Stromal cell of bone marrow (primary cell): ENCODE measurements at regions not wholly inside any gene's neighbourhood (a gene's known extent, or its start where the extent isn't known, plus 50 kb on each side); places are given as distances from the start of the nearest gene placed in this dataset.
"Not testable (repeated sequence)": the region's sequence is repeated elsewhere in the genome, so short reads cannot be mapped to it uniquely, and the experiment has no call there.

Experiments
- DNase-seq: peaks from one replicate; pipeline ENCODE4 v3.0.0-alpha.2; 2012; ENCODE audit warnings: low read depth

DNA sequence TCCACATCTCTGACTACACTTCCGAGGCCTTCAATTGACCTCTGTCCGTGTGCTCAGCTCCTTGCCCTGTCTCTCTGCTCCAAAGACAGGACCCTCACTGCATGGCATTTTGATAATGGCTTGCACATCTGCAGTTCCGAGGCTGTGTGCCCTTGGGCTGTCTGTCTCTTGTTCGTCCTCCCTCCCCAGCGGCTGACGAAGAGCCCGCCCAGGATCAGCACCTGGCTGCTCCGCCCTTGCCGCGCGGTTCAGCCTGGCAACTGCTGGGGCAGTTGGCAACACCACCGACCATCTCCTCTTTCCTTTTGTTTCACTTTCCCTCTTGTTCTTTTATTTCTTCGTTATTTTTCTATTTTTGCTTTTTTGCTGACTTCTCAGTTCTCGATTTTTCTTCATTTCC is 270.4 kb downstream of the TEX29 start:
- no peak for DNase-seq

DNA sequence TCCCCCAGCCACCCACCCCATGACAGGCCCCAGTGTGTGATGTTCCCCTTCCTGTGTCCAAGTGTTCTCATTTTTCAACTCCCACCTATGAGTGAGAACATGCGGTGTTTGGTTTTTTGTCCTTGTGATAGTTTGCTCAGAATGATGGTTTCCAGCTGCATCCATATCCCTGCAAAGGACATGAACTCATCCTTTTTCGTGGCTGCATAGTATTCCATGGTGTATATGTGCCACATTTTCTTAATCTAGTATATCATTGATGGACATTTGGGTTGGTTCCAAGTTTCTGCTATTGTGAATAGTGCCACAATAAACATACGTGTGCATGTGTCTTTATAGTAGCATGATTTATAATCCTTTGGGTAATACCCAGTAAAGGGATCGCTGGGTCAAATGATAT is 273.0 kb downstream of the TEX29 start:
- DNase-seq: not testable (repeated sequence)

- DNase-seq: no peak
Observed at GRCh38 chr13:111594606-111595005, 274.2 kb downstream of the TEX29 start.

- DNase-seq: no peak
Observed at GRCh38 chr13:111595276-111595675, 274.8 kb downstream of the TEX29 start.

GRCh38 chr13:111595791-111596190 is 275.3 kb downstream of the TEX29 start:
- DNase-seq: no peak

GRCh38 chr13:111597191-111597611 is 276.8 kb downstream of the TEX29 start:
- no peak for DNase-seq

GRCh38 chr13:111597618-111598017 is 277.2 kb downstream of the TEX29 start:
- no peak for DNase-seq

DNA sequence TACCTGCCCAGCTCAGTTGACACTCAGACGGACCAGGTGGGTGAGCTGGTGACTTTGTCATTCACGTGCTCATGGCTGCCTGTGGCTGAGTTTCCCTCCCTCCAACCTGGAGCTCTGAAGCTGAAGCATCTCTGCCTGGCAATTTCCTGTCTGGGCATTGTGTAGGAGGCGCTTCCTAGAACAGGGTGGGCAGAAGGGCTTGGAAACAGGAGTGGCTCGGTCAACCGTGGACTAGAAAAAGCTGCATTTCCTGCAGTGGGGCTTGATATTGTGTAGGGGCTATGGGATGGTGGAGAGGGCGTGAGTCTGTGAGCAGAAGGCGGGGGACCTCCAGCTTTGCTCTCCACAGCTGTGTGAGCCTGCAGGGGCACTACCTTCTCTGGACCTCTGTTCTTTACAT is 278.3 kb downstream of the TEX29 start:
- DNase-seq: no peak

- no peak for DNase-seq
Observed at GRCh38 chr13:111599791-111600190, 279.3 kb downstream of the TEX29 start.

GRCh38 chr13:111602874-111603273 is 282.4 kb downstream of the TEX29 start:
- DNase-seq: no peak

DNA sequence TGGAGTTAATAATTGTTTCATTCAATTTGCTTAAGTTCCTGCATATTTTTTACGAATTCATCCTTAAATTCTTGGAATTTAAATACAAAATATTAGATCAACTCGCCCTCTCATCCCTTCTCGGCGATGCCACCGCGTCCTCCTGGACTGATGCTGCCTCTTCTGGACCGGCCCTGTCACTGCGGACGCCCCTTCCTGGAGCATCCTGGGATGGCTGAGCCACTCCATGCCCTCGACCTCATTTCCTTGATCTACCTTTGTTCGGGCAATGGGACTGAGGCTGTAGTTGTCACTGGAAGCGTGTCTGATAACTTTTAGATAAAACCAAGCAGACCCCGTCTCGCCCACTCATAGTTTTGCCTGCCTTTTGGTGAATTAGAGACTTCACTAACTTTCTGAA is 283.7 kb downstream of the TEX29 start:
- no peak for DNase-seq

GRCh38 chr13:111608556-111608955 is 288.1 kb downstream of the TEX29 start:
- DNase-seq: no peak

DNA sequence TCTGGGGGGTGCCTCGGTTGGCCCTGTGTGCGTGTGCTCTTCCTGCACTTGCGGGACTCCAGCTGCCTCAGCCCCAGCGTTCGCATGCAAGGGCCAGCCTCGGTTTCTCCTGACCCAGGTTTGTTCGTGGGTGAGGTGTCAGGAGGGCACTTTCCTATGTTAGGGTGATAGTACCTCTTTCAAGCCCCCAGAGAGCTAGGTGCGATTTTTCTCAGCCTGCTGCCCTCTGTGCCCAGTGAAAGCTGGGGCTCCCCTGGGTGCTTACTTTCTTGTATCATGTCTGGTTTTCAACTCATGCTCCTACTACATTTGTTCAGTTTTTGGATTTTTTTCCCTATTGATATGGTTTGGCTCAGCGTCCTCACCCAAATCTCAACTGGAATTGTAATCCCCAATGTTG is 289.2 kb downstream of the TEX29 start:
- DNase-seq: no peak

DNA sequence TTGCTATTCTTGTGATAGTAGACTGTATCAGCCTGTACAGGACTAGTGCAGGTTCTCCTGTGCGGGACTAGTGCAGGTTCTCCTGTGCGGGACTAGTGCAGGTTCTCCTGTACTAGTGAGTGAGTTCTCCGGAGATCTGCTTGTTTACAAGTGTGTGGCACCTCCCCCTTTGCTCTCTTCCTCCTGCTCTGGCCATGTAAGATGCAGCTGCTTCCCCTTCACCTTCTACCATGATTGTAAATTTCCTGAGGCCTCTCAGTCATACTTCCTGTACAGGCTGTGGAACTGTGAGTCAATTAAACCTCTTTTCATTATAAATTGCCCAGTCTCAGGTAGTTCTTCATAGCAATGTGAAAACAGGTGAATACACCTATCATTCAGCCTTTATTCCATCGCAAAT is 289.6 kb downstream of the TEX29 start:
- no peak for DNase-seq

DNA sequence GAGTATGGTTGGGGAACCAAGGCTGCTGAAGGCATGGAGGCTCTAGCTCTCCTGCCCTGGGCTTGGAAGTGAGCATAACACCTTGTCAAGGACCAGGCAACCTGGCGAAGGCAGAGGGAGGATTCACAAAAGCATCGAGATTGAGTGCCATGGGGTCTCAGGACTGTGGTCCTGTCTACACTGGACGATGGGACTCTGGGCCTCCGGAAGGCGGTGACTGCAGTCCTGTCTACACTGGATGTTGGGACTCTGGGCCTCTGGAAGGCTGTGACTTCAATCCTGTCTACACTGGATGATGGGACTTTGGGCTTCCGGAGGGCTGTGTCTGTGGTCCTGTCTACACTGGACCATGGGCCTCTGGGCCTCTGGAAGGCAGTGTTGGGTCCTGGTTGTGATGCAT is 290.4 kb downstream of the TEX29 start:
- no peak for DNase-seq

DNA sequence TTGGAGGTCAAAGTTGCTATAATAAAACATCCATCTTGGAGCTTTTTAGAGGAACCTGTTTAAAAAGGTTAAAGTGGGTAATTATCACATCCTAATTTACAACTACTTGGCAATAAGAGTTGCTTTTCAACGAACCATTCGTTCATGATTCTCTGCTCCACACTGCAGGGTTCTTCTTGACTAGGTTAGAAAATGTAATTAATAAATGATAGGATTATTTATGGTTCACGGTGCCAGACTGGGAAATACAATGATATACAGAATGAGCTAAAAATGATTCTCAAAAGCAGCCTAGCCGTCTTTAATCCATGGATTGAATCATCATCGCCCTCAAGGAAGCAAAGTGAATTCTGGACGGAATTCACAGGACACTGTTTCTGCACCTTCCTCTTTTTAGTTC is 291.2 kb downstream of the TEX29 start:
- no peak for DNase-seq

GRCh38 chr13:111612886-111613285 is 292.4 kb downstream of the TEX29 start:
- no peak for DNase-seq

DNA sequence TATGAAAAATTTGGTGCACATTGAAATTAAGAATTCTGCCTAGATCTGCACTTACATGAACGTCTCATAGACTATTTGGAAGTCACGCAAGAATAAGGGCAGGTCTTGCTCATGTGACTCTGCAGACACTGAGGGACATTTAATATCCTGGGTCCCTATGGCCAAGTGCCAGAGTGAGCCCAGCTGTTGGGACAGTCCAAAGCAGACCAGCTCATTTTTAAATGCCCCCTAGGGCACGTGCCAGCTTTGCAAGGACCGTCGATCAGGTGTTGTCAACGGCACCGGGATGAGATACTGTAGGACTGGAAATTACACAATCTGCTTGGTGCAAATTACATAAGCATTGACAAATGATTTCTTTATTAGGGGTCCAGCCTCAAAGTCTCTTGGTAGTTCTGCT is 293.6 kb downstream of the TEX29 start:
- DNase-seq: no peak

DNA sequence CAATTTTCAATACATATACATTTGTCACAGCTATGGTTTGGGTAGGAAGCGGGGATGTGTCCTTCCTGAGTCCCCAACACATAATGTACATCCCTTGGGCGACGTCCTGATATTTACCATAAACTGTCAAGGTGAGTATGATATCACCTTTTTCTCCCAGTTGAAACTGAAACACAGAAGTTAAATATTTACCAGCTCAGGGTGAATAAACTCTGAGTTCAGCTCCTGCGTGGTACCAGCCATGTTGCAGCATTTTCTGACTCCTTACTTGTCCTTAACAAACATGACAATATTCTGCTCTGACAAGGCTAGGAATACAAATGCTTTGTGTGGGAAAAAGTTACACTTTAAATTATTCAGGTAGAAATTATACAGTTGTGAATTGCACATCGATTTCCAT is 294.2 kb downstream of the TEX29 start:
- no peak for DNase-seq

GRCh38 chr13:111616203-111616602 is 295.8 kb downstream of the TEX29 start:
- no peak for DNase-seq

- no peak for DNase-seq
Observed at GRCh38 chr13:111620166-111620565, 299.7 kb downstream of the TEX29 start.

GRCh38 chr13:111620586-111620985 is 300.1 kb downstream of the TEX29 start:
- no peak for DNase-seq

GRCh38 chr13:111621164-111621563 is 300.7 kb downstream of the TEX29 start:
- no peak for DNase-seq

- no peak for DNase-seq
Observed at GRCh38 chr13:111622051-111622531, 301.6 kb downstream of the TEX29 start.

DNA sequence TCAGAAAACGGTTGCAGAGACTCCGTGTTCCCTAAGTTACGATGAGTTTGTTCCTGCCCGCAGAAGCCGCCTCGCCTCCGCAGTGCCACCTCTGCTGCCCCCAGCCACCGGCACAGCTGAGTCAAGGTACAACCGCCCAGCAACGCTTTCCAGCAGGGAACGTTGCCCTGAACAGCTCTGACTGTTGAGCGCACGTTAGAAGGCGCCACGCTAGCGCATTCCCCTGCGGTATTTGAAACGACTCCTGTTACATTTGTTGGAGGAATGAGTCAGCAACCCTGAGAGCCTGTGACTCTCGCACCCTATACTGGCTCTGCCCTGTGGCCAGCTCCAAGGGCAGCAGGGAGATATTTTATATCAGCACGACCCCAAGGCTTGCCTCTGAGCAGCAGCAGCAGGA is 302.8 kb downstream of the TEX29 start:
- DNase-seq: no peak
